ENCODE measurements at regions not wholly inside any gene's neighbourhood (a gene's known extent, or its start where the extent isn't known, plus 50 kb on each side); places are given as distances from the start of the nearest gene placed in this dataset.
"Not testable (repeated sequence)": the region's sequence is repeated elsewhere in the genome, so short reads cannot be mapped to it uniquely, and the experiment has no call there.

DNA sequence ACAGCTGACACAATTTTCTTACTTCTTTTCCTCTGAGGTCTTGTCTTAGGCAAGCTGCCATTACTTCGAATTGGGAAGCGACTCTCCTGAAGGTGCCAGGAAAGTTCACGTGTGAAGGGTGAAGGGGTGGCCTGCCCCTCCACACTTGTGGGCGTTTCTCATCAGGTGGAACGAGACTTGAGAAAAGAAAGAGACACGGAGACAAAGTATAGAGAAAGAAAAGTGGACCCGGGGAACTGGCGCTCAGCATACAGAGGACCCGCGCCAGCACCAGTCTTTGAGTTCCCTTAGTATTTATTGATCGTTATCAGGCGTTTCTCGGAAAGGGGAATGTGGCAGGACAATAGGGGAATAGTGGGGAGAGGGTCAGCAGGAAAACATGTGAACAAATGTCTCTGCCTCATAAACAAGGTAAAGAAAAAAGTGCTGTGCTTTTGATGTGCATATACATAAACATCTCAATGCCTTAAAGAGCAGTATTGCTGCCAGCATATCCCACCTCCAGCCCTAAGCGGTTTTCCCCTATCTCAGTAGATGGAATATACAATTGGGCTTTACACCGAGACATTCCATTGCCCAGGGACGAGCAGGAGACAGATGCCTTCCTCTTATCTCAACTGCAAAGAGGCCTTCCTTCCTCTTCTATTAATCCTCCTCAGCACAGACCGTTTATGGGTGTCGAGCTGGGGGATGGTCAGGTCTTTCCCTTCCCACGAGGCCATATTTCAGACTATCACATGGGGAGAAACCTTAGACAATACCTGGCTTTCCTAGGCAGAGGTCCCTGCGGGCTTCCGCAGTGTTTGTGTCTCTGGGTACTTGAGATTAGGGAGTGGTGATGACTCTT, 367.0 kb upstream of the SGCG start:
- TF ChIP-seq, protein P1, sequence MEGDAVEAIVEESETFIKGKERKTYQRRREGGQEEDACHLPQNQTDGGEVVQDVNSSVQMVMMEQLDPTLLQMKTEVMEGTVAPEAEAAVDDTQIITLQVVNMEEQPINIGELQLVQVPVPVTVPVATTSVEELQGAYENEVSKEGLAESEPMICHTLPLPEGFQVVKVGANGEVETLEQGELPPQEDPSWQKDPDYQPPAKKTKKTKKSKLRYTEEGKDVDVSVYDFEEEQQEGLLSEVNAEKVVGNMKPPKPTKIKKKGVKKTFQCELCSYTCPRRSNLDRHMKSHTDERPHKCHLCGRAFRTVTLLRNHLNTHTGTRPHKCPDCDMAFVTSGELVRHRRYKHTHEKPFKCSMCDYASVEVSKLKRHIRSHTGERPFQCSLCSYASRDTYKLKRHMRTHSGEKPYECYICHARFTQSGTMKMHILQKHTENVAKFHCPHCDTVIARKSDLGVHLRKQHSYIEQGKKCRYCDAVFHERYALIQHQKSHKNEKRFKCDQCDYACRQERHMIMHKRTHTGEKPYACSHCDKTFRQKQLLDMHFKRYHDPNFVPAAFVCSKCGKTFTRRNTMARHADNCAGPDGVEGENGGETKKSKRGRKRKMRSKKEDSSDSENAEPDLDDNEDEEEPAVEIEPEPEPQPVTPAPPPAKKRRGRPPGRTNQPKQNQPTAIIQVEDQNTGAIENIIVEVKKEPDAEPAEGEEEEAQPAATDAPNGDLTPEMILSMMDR (conservative IDR thresholded peaks at IDR 0.05 in 1 of 2, IDR thresholded peaks at IDR 0.05 in 1 of 2; ENCODE audit: extremely low read depth in 1 of 2, insufficient read depth in 1 of 2, low read depth in 1 of 2, low read length in 2 of 2), result not testable (repeated sequence)
- not testable (repeated sequence) for TF ChIP-seq EZH2 (IDR thresholded peaks at IDR 0.05; ENCODE audit: borderline replicate concordance, low read length)

Measured in mammary epithelial cell (primary cell).